Ascending aorta (tissue), 2 donors: ENCODE measurements at regions not wholly inside any gene's neighbourhood (a gene's known extent, or its start where the extent isn't known, plus 50 kb on each side); places are given as distances from the start of the nearest gene placed in this dataset.

Source experiments
- DNase-seq, 2 donors: peaks; one replicate each; pipeline ENCODE4 v3.0.0-alpha.2; 2019; ENCODE audit warnings: low spot score in 2 of 2
- H3K27ac ChIP-seq, 2 donors: fragments of 200-600 bp; sonication (generic); one replicate each; pipeline ENCODE4 v1.5.1; 2016 to 2017; ENCODE audit warnings: mild to moderate bottlenecking in 1 of 2
- H3K27me3 ChIP-seq: fragments of 200-600 bp; sonication (generic); one replicate; pipeline ENCODE4 v1.5.1; 2017
- H3K36me3 ChIP-seq, 2 donors: fragments of 200-600 bp; sonication (generic); one replicate each; pipeline ENCODE4 v1.5.1; 2016
- H3K4me1 ChIP-seq, 2 donors: fragments of 200-600 bp; sonication (generic); one replicate each; pipeline ENCODE4 v1.5.1; 2016 to 2017; ENCODE audit warnings: mild to moderate bottlenecking in 1 of 2
- H3K4me3 ChIP-seq, 2 donors: fragments of 200-600 bp; sonication (generic); one replicate each; pipeline ENCODE4 v1.5.1; 2016 to 2017; ENCODE audit warnings: mild to moderate bottlenecking in 1 of 2
- H3K9me3 ChIP-seq, 2 donors: fragments of 200-600 bp; sonication (generic); one replicate each; pipeline ENCODE4 v1.5.1; 2016
- CTCF ChIP-seq, 3 experiments: fragments of 200-600 bp in 2 of 3; fragments of 450-650 bp in 1 of 3; sonication (generic) in 2 of 3; IDR thresholded peaks; one replicate each; pipeline ENCODE4 v1.5.1; 2016 to 2019; ENCODE audit warnings: antibody characterized with exemption in 3 of 3, mild to moderate bottlenecking in 1 of 3, moderate library complexity in 1 of 3
- intact Hi-C: fragments of 100-400 bp; cut with DNase I; formaldehyde crosslinking; loops from one replicate; pipeline ENCODE4 v1.15.1; 2023

GRCh38 chrX:148412006-148412405, 88.4 kb upstream of the AFF2 start:
- no peak for TF ChIP-seq CTCF (IDR thresholded peaks at IDR 0.05)
- no peak overlapping the region for H3K27ac ChIP-seq
- intact Hi-C loops = no loop called here
- no peaks in the 10 kb centered on the region for H3K4me1 ChIP-seq
- DNase-seq = no peak
- H3K36me3 ChIP-seq = no peaks in the 10 kb centered on the region
- no peak overlapping the region for H3K4me3 ChIP-seq
- H3K9me3 ChIP-seq = no peaks in the 10 kb centered on the region
- H3K27me3 ChIP-seq = no peaks in the 10 kb centered on the region

GRCh38 chrX:148416142-148416541, 84.3 kb upstream of the AFF2 start:
- intact Hi-C loops = no loop called here
- Histone ChIP-seq H3K27ac (no peak overlapping the region), H3K4me3 (no peak overlapping the region), H3K4me1 (no peaks in the 10 kb centered on the region), H3K27me3 (no peaks in the 10 kb centered on the region), H3K9me3 (no peaks in the 10 kb centered on the region), H3K36me3 (no peaks in the 10 kb centered on the region)
- TF ChIP-seq CTCF (IDR thresholded peaks at IDR 0.05) = no peak
- DNase-seq = no peak

GRCh38 chrX:148416931-148417330, 83.5 kb upstream of the AFF2 start:
- Histone ChIP-seq H3K4me3 (no peak overlapping the region), H3K27ac (no peak overlapping the region), H3K4me1 (no peaks in the 10 kb centered on the region), H3K27me3 (no peaks in the 10 kb centered on the region), H3K36me3 (no peaks in the 10 kb centered on the region), H3K9me3 (no peaks in the 10 kb centered on the region)
- TF ChIP-seq CTCF (IDR thresholded peaks at IDR 0.05) = no peak
- intact Hi-C loops = no loop called here
- no peak for DNase-seq

GRCh38 chrX:148417934-148418333, 82.5 kb upstream of the AFF2 start:
- intact Hi-C loops = no loop called here
- DNase-seq = no peak
- TF ChIP-seq CTCF (IDR thresholded peaks at IDR 0.05) = no peak
- Histone ChIP-seq H3K36me3 (no peaks in the 10 kb centered on the region), H3K9me3 (no peaks in the 10 kb centered on the region), H3K27me3 (no peaks in the 10 kb centered on the region), H3K4me1 (no peaks in the 10 kb centered on the region), H3K4me3 (no peak overlapping the region), H3K27ac (no peak overlapping the region)

GRCh38 chrX:148422526-148422925, 77.9 kb upstream of the AFF2 start:
- no peak overlapping the region for H3K4me3 ChIP-seq
- H3K27ac ChIP-seq = no peak overlapping the region
- no peaks in the 10 kb centered on the region for H3K36me3 ChIP-seq
- no peaks in the 10 kb centered on the region for H3K4me1 ChIP-seq
- H3K9me3 ChIP-seq = no peaks in the 10 kb centered on the region
- H3K27me3 ChIP-seq = no peaks in the 10 kb centered on the region
- no peak for TF ChIP-seq CTCF (IDR thresholded peaks at IDR 0.05)
- no peak for DNase-seq
- intact Hi-C loops = no loop called here

- Histone ChIP-seq H3K27ac (no peak overlapping the region), H3K27me3 (no peaks in the 10 kb centered on the region), H3K4me3 (no peak overlapping the region), H3K36me3 (no peaks in the 10 kb centered on the region), H3K4me1 (no peaks in the 10 kb centered on the region), H3K9me3 (no peaks in the 10 kb centered on the region)
- intact Hi-C loops = no loop called here
- no peak for TF ChIP-seq CTCF (IDR thresholded peaks at IDR 0.05)
- no peak for DNase-seq
Observed at GRCh38 chrX:148424570-148424969, 75.8 kb upstream of the AFF2 start.
